ENCODE measurements at regions not wholly inside any gene's neighbourhood (a gene's known extent, or its start where the extent isn't known, plus 50 kb on each side); places are given as distances from the start of the nearest gene placed in this dataset.

- H3K4me3 Mint-ChIP-seq (ENCODE audit: unreplicated experiment) = no peak overlapping the region
- Histone ChIP-seq H2AFZ (ENCODE audit: low read depth, low read length) (no peak overlapping the region), H3K27ac (ENCODE audit: low read depth, low read length) (no peak overlapping the region), H3K4me1 (ENCODE audit: insufficient read depth, low read length) (peaks cover 7% of the 10 kb centered on the region), H3K9me3 (ENCODE audit: insufficient read depth, low read depth, low read length) (no peaks in the 10 kb centered on the region), H3K9ac (ENCODE audit: low read length) (no peak overlapping the region), H3K27me3 (ENCODE audit: insufficient read depth, low read length) (no peaks in the 10 kb centered on the region), H4K20me1 (ENCODE audit: insufficient read depth, low read length) (no peaks in the 10 kb centered on the region), H3K4me3 (ENCODE audit: insufficient read depth, low read depth, low read length) (no peak overlapping the region), H3K4me2 (ENCODE audit: low read length) (no peak overlapping the region), H3K79me2 (ENCODE audit: insufficient read depth, low read length) (no peaks in the 10 kb centered on the region), H3K36me3 (ENCODE audit: insufficient read depth, low read length) (no peaks in the 10 kb centered on the region)
- H3K9me3 Mint-ChIP-seq (ENCODE audit: unreplicated experiment) = peaks cover 2% of the 10 kb centered on the region
- peaks cover 20% of the 10 kb centered on the region for H3K4me1 Mint-ChIP-seq (ENCODE audit: low read depth, unreplicated experiment)
- peak overlapping the region; percentile 91 for H3K27ac Mint-ChIP-seq (ENCODE audit: unreplicated experiment)
- FAIRE-seq = no peak
- no peak for DNase-seq (ENCODE audit: low read depth)
- H3K36me3 Mint-ChIP-seq (ENCODE audit: low read depth, unreplicated experiment) = no peaks in the 10 kb centered on the region
- H3K27me3 Mint-ChIP-seq (ENCODE audit: low read depth, unreplicated experiment) = no peaks in the 10 kb centered on the region
- TF ChIP-seq CTCF (IDR thresholded peaks at IDR 0.05; ENCODE audit: insufficient read depth, low read depth, low read length) = no peak
- TF ChIP-seq EZH2 (IDR thresholded peaks at IDR 0.05; ENCODE audit: insufficient read depth, low read length) = no peak
Measured at GRCh38 chr1:221839321-221839720, 97.4 kb upstream of the DUSP10 start.

GRCh38 chr1:221837896-221838295 is 96.0 kb upstream of the DUSP10 start:
- H3K9ac ChIP-seq (ENCODE audit: low read length) = no peak overlapping the region
- no peak overlapping the region for H2AFZ ChIP-seq (ENCODE audit: low read depth, low read length)
- Mint-ChIP-seq H3K9me3 (ENCODE audit: unreplicated experiment) (peaks cover 2% of the 10 kb centered on the region), H3K27ac (ENCODE audit: unreplicated experiment) (no peak overlapping the region), H3K4me3 (ENCODE audit: unreplicated experiment) (no peak overlapping the region), H3K36me3 (ENCODE audit: low read depth, unreplicated experiment) (no peaks in the 10 kb centered on the region), H3K27me3 (ENCODE audit: low read depth, unreplicated experiment) (no peaks in the 10 kb centered on the region), H3K4me1 (ENCODE audit: low read depth, unreplicated experiment) (peaks cover 20% of the 10 kb centered on the region)
- H3K4me3 ChIP-seq (ENCODE audit: insufficient read depth, low read depth, low read length) = no peak overlapping the region
- no peak overlapping the region for H3K4me2 ChIP-seq (ENCODE audit: low read length)
- H3K79me2 ChIP-seq (ENCODE audit: insufficient read depth, low read length) = no peaks in the 10 kb centered on the region
- FAIRE-seq (no peak), DNase-seq (ENCODE audit: low read depth) (no peak)
- peaks cover 7% of the 10 kb centered on the region for H3K4me1 ChIP-seq (ENCODE audit: insufficient read depth, low read length)
- no peak overlapping the region for H3K27ac ChIP-seq (ENCODE audit: low read depth, low read length)
- no peaks in the 10 kb centered on the region for H4K20me1 ChIP-seq (ENCODE audit: insufficient read depth, low read length)
- no peaks in the 10 kb centered on the region for H3K9me3 ChIP-seq (ENCODE audit: insufficient read depth, low read depth, low read length)
- H3K27me3 ChIP-seq (ENCODE audit: insufficient read depth, low read length) = no peaks in the 10 kb centered on the region
- no peaks in the 10 kb centered on the region for H3K36me3 ChIP-seq (ENCODE audit: insufficient read depth, low read length)
- TF ChIP-seq EZH2 (IDR thresholded peaks at IDR 0.05; ENCODE audit: insufficient read depth, low read length) (no peak), CTCF (IDR thresholded peaks at IDR 0.05; ENCODE audit: insufficient read depth, low read depth, low read length) (no peak)

- H4K20me1 ChIP-seq (ENCODE audit: insufficient read depth, low read length) = no peaks in the 10 kb centered on the region
- Mint-ChIP-seq H3K4me1 (ENCODE audit: low read depth, unreplicated experiment) (peaks cover 25% of the 10 kb centered on the region), H3K27ac (ENCODE audit: unreplicated experiment) (no peak overlapping the region), H3K27me3 (ENCODE audit: low read depth, unreplicated experiment) (no peaks in the 10 kb centered on the region), H3K4me3 (ENCODE audit: unreplicated experiment) (no peak overlapping the region), H3K36me3 (ENCODE audit: low read depth, unreplicated experiment) (no peaks in the 10 kb centered on the region), H3K9me3 (ENCODE audit: unreplicated experiment) (peaks cover 2% of the 10 kb centered on the region)
- no peak overlapping the region for H2AFZ ChIP-seq (ENCODE audit: low read depth, low read length)
- H3K36me3 ChIP-seq (ENCODE audit: insufficient read depth, low read length) = no peaks in the 10 kb centered on the region
- H3K79me2 ChIP-seq (ENCODE audit: insufficient read depth, low read length) = no peaks in the 10 kb centered on the region
- no peak overlapping the region for H3K4me3 ChIP-seq (ENCODE audit: insufficient read depth, low read depth, low read length)
- peaks cover 20% of the 10 kb centered on the region for H3K4me1 ChIP-seq (ENCODE audit: insufficient read depth, low read length)
- no peaks in the 10 kb centered on the region for H3K9me3 ChIP-seq (ENCODE audit: insufficient read depth, low read depth, low read length)
- no peak overlapping the region for H3K9ac ChIP-seq (ENCODE audit: low read length)
- no peaks in the 10 kb centered on the region for H3K27me3 ChIP-seq (ENCODE audit: insufficient read depth, low read length)
- TF ChIP-seq EZH2 (IDR thresholded peaks at IDR 0.05; ENCODE audit: insufficient read depth, low read length) = no peak
- no peak overlapping the region for H3K4me2 ChIP-seq (ENCODE audit: low read length)
- no peak for FAIRE-seq
- DNase-seq (ENCODE audit: low read depth) = no peak
- no peak overlapping the region for H3K27ac ChIP-seq (ENCODE audit: low read depth, low read length)
Measured at GRCh38 chr1:221834698-221835513, 93.0 kb upstream of the DUSP10 start.
